ENCODE measurements at regions not wholly inside any gene's neighbourhood (a gene's known extent, or its start where the extent isn't known, plus 50 kb on each side); places are given as distances from the start of the nearest gene placed in this dataset.

DNA sequence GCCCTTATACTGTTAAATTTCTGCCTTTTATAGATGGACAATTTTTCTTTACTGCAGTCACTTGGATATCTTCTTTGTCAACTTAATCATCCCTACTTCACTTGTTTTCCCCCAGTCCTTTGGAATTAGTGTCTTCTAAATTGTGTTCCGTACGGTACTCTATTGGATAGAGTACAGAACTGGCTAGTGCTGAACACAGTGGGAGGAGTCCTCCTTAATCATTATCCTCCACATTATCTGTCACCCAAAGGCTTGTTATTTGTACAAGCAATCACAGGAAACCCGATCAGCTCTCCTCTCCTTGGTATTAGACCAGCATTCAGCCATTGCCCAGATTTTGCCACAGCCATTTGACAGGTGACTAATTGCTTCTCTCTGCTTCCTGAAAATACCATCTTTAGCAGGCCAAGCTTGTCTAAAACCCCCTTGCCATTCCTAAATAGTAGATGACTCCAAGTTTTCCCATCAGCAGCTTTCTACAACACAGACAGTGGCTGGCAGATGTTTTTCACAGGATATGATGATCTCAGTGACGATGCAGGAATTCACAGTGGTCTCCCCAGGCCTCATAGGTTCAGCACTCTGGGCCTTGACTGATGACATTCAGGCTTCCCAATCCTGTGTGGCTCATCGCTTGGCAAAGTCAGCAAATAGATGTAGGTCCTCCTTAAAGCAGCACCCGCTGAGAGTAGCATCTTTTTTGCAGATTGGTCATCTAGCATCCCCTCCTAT, 216.0 kb upstream of the RGS6 start:
- no peak for DNase-seq (ENCODE audit: low read depth)
- TF ChIP-seq, protein P1, sequence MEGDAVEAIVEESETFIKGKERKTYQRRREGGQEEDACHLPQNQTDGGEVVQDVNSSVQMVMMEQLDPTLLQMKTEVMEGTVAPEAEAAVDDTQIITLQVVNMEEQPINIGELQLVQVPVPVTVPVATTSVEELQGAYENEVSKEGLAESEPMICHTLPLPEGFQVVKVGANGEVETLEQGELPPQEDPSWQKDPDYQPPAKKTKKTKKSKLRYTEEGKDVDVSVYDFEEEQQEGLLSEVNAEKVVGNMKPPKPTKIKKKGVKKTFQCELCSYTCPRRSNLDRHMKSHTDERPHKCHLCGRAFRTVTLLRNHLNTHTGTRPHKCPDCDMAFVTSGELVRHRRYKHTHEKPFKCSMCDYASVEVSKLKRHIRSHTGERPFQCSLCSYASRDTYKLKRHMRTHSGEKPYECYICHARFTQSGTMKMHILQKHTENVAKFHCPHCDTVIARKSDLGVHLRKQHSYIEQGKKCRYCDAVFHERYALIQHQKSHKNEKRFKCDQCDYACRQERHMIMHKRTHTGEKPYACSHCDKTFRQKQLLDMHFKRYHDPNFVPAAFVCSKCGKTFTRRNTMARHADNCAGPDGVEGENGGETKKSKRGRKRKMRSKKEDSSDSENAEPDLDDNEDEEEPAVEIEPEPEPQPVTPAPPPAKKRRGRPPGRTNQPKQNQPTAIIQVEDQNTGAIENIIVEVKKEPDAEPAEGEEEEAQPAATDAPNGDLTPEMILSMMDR (IDR thresholded peaks at IDR 0.05; ENCODE audit: control insufficient read depth, insufficient read depth, low read depth, low read length, missing control alignments) = no peak
- no peak overlapping the region for H3K4me3 ChIP-seq (ENCODE audit: control insufficient read depth, low read depth, low read length)

DNA sequence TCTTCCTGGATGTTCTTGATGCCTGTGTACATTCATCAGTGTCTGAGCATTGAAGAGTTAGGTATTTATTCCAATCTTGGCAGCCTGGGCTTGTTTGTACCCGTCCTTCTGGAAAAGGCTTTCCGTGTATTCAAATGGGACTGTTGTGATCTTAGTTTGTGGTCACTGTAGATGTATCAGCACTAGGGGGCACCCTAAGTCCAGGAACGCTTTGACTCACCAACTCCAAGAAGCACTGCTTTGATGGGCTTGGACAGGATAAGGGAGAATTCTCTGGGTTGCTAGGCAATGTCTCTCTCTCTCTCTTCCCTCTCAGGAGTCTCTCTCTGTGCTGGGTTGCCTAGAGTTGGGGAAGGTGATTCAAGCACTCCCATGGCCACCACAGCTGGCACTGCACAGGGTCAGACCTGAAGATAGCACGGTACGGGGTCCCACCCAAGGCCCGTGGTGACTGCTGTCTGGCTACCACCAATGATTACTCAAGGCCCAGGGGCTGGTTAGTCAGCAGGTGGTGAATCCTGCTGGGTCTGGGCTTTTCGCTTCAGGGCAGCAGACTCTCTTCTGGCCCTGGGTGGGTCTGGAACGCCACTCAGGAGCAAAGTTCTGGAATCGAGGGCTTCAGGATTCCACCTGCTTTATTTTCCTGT, 211.1 kb upstream of the RGS6 start:
- no peak for DNase-seq (ENCODE audit: low read depth)
- TF ChIP-seq, protein P1 (IDR thresholded peaks at IDR 0.05; ENCODE audit: control insufficient read depth, insufficient read depth, low read depth, low read length, missing control alignments) = peak; percentile 80
- no peak overlapping the region for H3K4me3 ChIP-seq (ENCODE audit: control insufficient read depth, low read depth, low read length)

DNA sequence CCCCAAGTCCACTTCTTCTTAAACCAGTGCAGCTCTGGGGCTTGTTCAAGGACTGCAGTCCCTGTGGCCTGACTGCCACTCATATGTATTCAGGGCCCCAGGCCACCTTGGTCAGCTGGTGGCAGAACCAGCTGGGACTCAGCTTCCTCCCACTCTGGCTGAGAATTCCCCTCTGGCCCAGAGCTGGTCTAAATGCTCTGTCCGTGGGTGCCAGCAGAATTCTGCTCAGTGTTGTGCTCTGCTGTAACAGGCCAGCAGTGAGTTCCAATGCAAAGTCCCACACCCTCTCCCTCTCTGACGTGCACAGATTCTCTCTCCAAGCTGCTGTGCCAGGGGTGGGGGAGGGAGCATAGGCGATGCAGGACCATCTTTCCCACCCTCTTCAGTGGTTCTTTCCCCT, 210.4 kb upstream of the RGS6 start:
- TF ChIP-seq, protein P1 (IDR thresholded peaks at IDR 0.05; ENCODE audit: control insufficient read depth, insufficient read depth, low read depth, low read length, missing control alignments) = no peak
- H3K4me3 ChIP-seq (ENCODE audit: control insufficient read depth, low read depth, low read length) = no peak overlapping the region
- no peak for DNase-seq (ENCODE audit: low read depth)

DNA sequence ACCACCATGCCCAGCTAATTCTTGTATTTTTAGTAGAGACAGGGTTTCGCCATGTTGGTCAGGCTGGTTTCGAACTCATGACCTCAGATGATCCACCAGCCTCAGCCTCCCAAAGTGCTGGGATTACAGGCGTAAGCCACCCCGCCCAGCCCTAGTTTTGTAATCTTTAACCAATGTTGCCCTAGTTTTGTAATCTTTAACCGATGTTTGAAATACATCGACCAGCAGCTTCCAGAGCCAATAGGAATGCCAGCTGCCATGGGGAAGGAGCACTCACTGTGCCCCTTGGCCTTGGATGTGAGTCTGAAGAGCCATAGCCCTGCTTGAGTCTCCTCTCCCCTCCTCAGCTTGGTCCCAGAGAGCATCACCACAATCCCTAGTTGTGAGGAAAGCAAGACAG, 209.3 kb upstream of the RGS6 start:
- no peak for DNase-seq (ENCODE audit: low read depth)
- TF ChIP-seq, protein P1 (IDR thresholded peaks at IDR 0.05; ENCODE audit: control insufficient read depth, insufficient read depth, low read depth, low read length, missing control alignments) = no peak
- no peak overlapping the region for H3K4me3 ChIP-seq (ENCODE audit: control insufficient read depth, low read depth, low read length)

DNA sequence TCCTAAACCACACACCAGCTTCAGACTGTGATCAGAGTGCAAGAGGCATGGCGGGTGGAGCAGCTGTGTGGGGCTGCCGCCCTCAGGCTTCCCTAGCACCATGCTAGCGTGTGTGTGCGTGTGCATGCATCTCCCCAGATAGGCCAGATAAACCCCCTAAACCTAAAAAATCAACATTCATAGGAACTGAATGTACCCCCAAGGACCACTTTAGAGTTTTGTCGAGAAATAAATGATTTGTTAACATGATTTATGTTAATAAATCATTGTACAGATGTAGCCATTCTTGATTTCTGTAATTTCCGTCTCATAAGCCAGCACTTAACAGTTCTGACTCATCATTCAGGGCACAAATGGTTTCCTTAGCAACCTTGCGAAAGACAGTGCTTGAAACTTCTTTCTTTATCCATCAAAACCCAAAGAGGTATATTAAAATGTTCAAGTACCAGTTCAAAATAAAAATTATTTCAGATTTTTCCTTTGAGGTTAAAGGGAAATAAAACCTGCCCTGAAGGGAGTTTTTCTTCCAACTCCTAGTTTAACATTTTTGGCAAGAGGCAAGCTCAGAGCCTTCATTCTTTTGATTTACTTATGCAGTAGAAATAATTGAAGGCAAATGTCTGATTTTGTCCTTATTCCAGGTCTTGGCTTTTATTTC, 206.2 kb upstream of the RGS6 start:
- H3K4me3 ChIP-seq (ENCODE audit: control insufficient read depth, low read depth, low read length) = no peak overlapping the region
- TF ChIP-seq, protein P1 (IDR thresholded peaks at IDR 0.05; ENCODE audit: control insufficient read depth, insufficient read depth, low read depth, low read length, missing control alignments) = no peak
- no peak for DNase-seq (ENCODE audit: low read depth)

DNA sequence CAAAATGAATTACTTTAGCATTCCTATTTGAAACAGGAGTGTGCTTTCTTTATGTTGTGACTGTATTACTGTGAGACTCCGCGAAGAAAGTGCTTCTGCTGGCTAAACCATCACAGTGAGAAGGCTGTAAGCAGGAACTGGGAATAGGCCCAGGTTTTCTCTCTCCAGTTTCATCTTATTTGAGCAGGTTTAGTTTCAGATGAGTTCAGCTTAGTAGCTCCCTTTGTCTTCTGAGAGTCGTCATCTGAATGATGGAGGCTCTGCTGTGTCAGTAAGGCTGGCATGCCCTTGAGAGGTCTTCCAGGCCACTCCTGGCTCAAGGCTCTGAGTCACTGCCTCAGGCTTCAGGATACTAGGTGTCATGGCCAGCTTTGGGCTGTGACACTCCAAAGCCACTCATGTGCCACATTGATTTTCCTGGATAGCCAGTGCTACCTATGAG, 205.6 kb upstream of the RGS6 start:
- H3K4me3 ChIP-seq (ENCODE audit: control insufficient read depth, low read depth, low read length) = no peak overlapping the region
- TF ChIP-seq, protein P1 (IDR thresholded peaks at IDR 0.05; ENCODE audit: control insufficient read depth, insufficient read depth, low read depth, low read length, missing control alignments) = no peak
- no peak for DNase-seq (ENCODE audit: low read depth)

All from AG09309 (cell line).